HCT116 (cell line): ENCODE measurements at regions not wholly inside any gene's neighbourhood (a gene's known extent, or its start where the extent isn't known, plus 50 kb on each side); places are given as distances from the start of the nearest gene placed in this dataset.

Experiments
- ATAC-seq: fragments of 200-7000 bp; cut with Tn5 transposase; 2 replicates; pipeline ENCODE4 v1.9.1; 2020; ENCODE audit warnings: mild to moderate bottlenecking, moderate library complexity
- BruUV-seq: library from RNA; stranded (reverse); fragments of 400-500 nt; replicated peaks from 2 replicates; lab custom pipeline; 2021; lab: Mats Ljungman, UMichigan
- CTCF ChIA-PET: fragments of 300-600 bp; sonication (Branson Sonifier 250); formaldehyde crosslinking; loops from one replicate; lab custom pipeline; 2021; ENCODE audit warnings: antibody characterized with exemption; lab: Charles Lee
- POLR2A ChIA-PET: fragments of 300-600, 350-600 bp; sonication (Branson Sonifier 250); formaldehyde crosslinking; loops from one replicate; lab custom pipeline; 2021; ENCODE audit warnings: antibody characterized with exemption; lab: Charles Lee
- RAD21 ChIA-PET, 2 experiments: fragments of 300-600 bp; sonication (Branson Sonifier 250); formaldehyde crosslinking; loops; one replicate each; lab custom pipeline; 2023; ENCODE audit warnings: low total read pairs in 2 of 2; ENCODE audit not compliant: uncharacterized antibody in 2 of 2, unreplicated experiment in 2 of 2, low non-redundant PET in 1 of 2; lab: Charles Lee
- DNase-seq: peaks from one replicate; pipeline ENCODE4 v3.0.0-alpha.2; 2010; ENCODE audit warnings: low read depth, low spot score
- H2AFZ ChIP-seq: fragments of 200-600 bp; shearing (Covaris generic), sonication (generic); 2 replicates; pipeline ENCODE4 v1.6.1; 2017; ENCODE audit warnings: low read depth, mixed run types, mixed read lengths, antibody characterized with exemption, low read length; ENCODE audit not compliant: poor library complexity, severe bottlenecking
- H3K27ac ChIP-seq: 2 replicates; pipeline ENCODE4 v1.5.1; 2012; ENCODE audit warnings: low read depth, low read length
- H3K27me3 ChIP-seq: fragments of 200-600 bp; sonication (generic); 2 replicates; pipeline ENCODE4 v1.6.1; 2016; ENCODE audit warnings: mixed run types, low read length, mixed read lengths; ENCODE audit not compliant: insufficient read depth
- H3K36me3 ChIP-seq, 2 experiments: fragments of 200-500 bp in 1 of 2; fragments of 200-600 bp in 1 of 2; sonication (Bioruptor generic) in 1 of 2; sonication (generic) in 1 of 2; 2 replicates each; pipeline versions ENCODE4 v1.5.1 to v1.6.1; 2014 to 2016; ENCODE audit warnings: low read length in 2 of 2, inconsistent platforms in 1 of 2, mixed read lengths in 1 of 2, mixed run types in 1 of 2; ENCODE audit not compliant: insufficient read depth in 2 of 2, control insufficient read depth in 1 of 2
- H3K4me1 ChIP-seq, 2 experiments: fragments of 200-600 bp in 1 of 2; sonication (generic) in 1 of 2; 2 replicates each; pipeline versions ENCODE4 v1.5.1 to v1.6.1; 2012 to 2017; ENCODE audit warnings: low read length in 2 of 2, inconsistent platforms in 1 of 2, mild to moderate bottlenecking in 1 of 2, mixed read lengths in 1 of 2, mixed run types in 1 of 2, moderate library complexity in 1 of 2; ENCODE audit not compliant: insufficient read depth in 2 of 2, control insufficient read depth in 1 of 2
- H3K4me2 ChIP-seq: fragments of 200-600 bp; sonication (generic); 2 replicates; pipeline ENCODE4 v1.6.1; 2017; ENCODE audit warnings: mixed run types, low read length, mixed read lengths
- H3K4me3 ChIP-seq, 2 experiments: fragments of 200-600 bp in 1 of 2; sonication (generic) in 1 of 2; replicated peaks in 1 of 2; 2 replicates each; pipeline ENCODE4 v1.5.1; 2011 to 2016; ENCODE audit warnings: low read length in 2 of 2, control low read depth in 1 of 2, low read depth in 1 of 2, mild to moderate bottlenecking in 1 of 2, mixed read lengths in 1 of 2, mixed run types in 1 of 2
- H3K79me2 ChIP-seq: fragments of 200-600 bp; sonication (generic); 2 replicates; pipeline ENCODE4 v1.6.1; 2017; ENCODE audit warnings: mild to moderate bottlenecking, mixed run types, low read length, moderate library complexity, mixed read lengths; ENCODE audit not compliant: insufficient read depth
- H3K9ac ChIP-seq: fragments of 200-600 bp; sonication (generic); 2 replicates; pipeline ENCODE4 v1.6.1; 2016; ENCODE audit warnings: low read length, mixed read lengths
- H3K9me2 ChIP-seq: fragments of 200-600 bp; sonication (generic), shearing (Covaris generic); 2 replicates; pipeline ENCODE4 v1.6.1; 2017; ENCODE audit warnings: mixed run types, mild to moderate bottlenecking, moderate library complexity; ENCODE audit not compliant: insufficient read depth
- H3K9me3 ChIP-seq, 2 experiments: fragments of 200-500 bp in 1 of 2; fragments of 200-600 bp in 1 of 2; sonication (Bioruptor generic) in 1 of 2; sonication (generic) in 1 of 2; 2 replicates each; pipeline ENCODE4 v1.6.1; 2014 to 2017; ENCODE audit warnings: low read length in 2 of 2, mixed read lengths in 2 of 2, inconsistent platforms in 1 of 2, low read depth in 1 of 2, mild to moderate bottlenecking in 1 of 2, mixed run types in 1 of 2, moderate library complexity in 1 of 2; ENCODE audit not compliant: control insufficient read depth in 1 of 2, insufficient read depth in 1 of 2
- H4K20me1 ChIP-seq: fragments of 200-600 bp; sonication (generic), shearing (Covaris generic); 2 replicates; pipeline ENCODE4 v1.6.1; 2017; ENCODE audit warnings: mixed run types, mild to moderate bottlenecking, moderate library complexity; ENCODE audit not compliant: insufficient read depth
- CEBPB ChIP-seq: IDR thresholded peaks from 2 replicates; pipeline ENCODE4 v1.6.1; 2012; ENCODE audit warnings: low read depth
- EGR1 ChIP-seq: IDR thresholded peaks from 2 replicates; pipeline ENCODE4 v1.6.1; 2012; ENCODE audit warnings: low read depth
- ELF1 ChIP-seq: IDR thresholded peaks from 2 replicates; pipeline ENCODE4 v1.6.1; 2012; ENCODE audit warnings: low read depth, borderline replicate concordance
- EZH2phosphoT487 ChIP-seq: fragments of 200-600 bp; IDR thresholded peaks from 2 replicates; pipeline ENCODE4 v1.6.1; 2018; ENCODE audit warnings: antibody characterized with exemption, borderline replicate concordance
- FOSL1 ChIP-seq: IDR thresholded peaks from 2 replicates; pipeline ENCODE4 v1.6.1; 2012; ENCODE audit warnings: low read depth
- JUND ChIP-seq: IDR thresholded peaks from 2 replicates; pipeline ENCODE4 v1.6.1; 2012
- MAX ChIP-seq: IDR thresholded peaks from 2 replicates; pipeline ENCODE4 v1.6.1; 2012
- POLR2AphosphoS5 ChIP-seq: IDR thresholded peaks from 2 replicates; pipeline ENCODE4 v1.6.1; 2011; ENCODE audit warnings: mild to moderate bottlenecking, low read depth, low read length, moderate library complexity
- SRF ChIP-seq: IDR thresholded peaks from 2 replicates; pipeline ENCODE4 v1.6.1; 2012; ENCODE audit warnings: low read depth
- TCF7L2 ChIP-seq: IDR thresholded peaks from 2 replicates; pipeline ENCODE4 v1.7.0; 2011; ENCODE audit warnings: borderline replicate concordance, inconsistent platforms; ENCODE audit not compliant: insufficient read depth, insufficient read length; ENCODE audit errors: extremely low read depth
- YY1 ChIP-seq: IDR thresholded peaks from 2 replicates; pipeline ENCODE4 v1.6.1; 2011; ENCODE audit warnings: low read length, low read depth, moderate library complexity, mild to moderate bottlenecking; ENCODE audit not compliant: insufficient replicate concordance; ENCODE audit errors: extremely low read depth
- ZFX ChIP-seq: fragments of 450-650 bp; IDR thresholded peaks from 2 replicates; pipeline ENCODE4 v1.6.1; 2017
- ZNF274 ChIP-seq: fragments of 200-500 bp; sonication (Bioruptor generic); IDR thresholded peaks from 2 replicates; pipeline ENCODE4 v1.6.1; 2014; ENCODE audit warnings: mild to moderate bottlenecking, low read depth, low read length, inconsistent platforms
- intact Hi-C: fragments of 100-400 bp; cut with micrococcal nuclease; formaldehyde crosslinking; loops from 2 replicates; pipeline ENCODE4 v1.10.0; 2022

DNA sequence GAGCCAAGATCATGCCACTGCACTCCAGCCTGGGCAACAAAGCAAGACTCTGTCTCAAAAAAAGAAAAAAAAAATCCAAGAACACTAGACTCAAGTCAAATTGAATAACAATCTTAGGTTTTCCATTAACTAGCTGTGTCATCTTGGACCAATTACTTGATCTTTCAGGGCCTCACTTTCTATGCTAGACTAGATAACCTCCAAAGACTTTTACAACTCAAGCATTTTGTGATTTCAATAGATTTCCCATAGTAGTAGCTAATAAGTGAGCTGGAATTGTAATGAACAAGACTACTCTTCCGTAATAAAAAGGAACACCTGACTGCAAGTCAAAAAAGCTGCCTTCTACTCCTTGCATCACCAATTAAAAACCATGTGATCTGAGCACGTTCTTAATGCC is 127.0 kb upstream of the SSTR1 start:
- Histone ChIP-seq H3K9ac (no peak overlapping the region), H3K4me3 (no peak overlapping the region), H3K9me3 (no peaks in the 10 kb centered on the region; a peak in 1 of 4 replicates), H3K4me1 (no peaks in the 10 kb centered on the region), H3K79me2 (no peaks in the 10 kb centered on the region), H3K27me3 (no peaks in the 10 kb centered on the region), H2AFZ (no peak overlapping the region), H3K4me2 (no peak overlapping the region), H3K36me3 (no peaks in the 10 kb centered on the region), H3K9me2 (no peaks in the 10 kb centered on the region), H4K20me1 (no peaks in the 10 kb centered on the region), H3K27ac (no peak overlapping the region)
- CTCF ChIA-PET: no interaction called here
- ATAC-seq (no peak), DNase-seq (no peak)
- TF ChIP-seq ZNF274 (no peak), POLR2AphosphoS5 (no peak), CEBPB (no peak), FOSL1 (no peak), YY1 (no peak), TCF7L2 (no peak)
- POLR2A ChIA-PET: no interaction called here
- RAD21 ChIA-PET: no interaction called here
- intact Hi-C loops: no loop called here
- no TSS peak for BruUV-seq

DNA sequence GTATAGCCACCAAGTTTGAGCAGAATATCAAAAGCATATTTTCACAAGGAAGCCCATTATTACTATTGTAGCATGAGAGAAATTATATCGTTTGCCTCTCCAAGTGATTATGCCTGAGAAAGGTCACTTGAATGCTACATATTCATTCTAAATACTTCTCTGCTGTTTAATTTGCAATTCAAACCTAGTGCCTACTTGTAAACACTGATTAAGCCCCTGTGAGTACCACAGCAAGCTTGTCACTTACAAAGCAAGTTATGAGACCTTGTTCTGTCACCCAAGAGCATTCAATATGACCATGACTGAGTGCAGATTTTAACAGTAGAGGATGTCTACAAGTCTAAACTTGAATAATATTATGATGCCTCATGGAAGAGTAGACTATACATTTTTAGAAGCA is 124.7 kb upstream of the SSTR1 start:
- no peak overlapping the region for H3K4me3 ChIP-seq
- RAD21 ChIA-PET: no interaction called here
- H4K20me1 ChIP-seq: no peaks in the 10 kb centered on the region
- CTCF ChIA-PET: no interaction called here
- intact Hi-C loops: no loop called here
- H3K36me3 ChIP-seq: no peaks in the 10 kb centered on the region
- H3K27ac ChIP-seq: no peak overlapping the region
- no peak overlapping the region for H3K9ac ChIP-seq
- H3K9me3 ChIP-seq: no peaks in the 10 kb centered on the region; a peak in 1 of 4 replicates
- H3K4me2 ChIP-seq: no peak overlapping the region
- TF ChIP-seq CEBPB: no peak
- no peak for TF ChIP-seq EGR1
- TF ChIP-seq ELF1: no peak
- TF ChIP-seq YY1: no peak
- no peak for TF ChIP-seq SRF
- no peak for TF ChIP-seq ZNF274
- TF ChIP-seq ZFX: no peak
- no peak for TF ChIP-seq MAX
- TF ChIP-seq TCF7L2: no peak
- TF ChIP-seq JUND: no peak
- TF ChIP-seq EZH2phosphoT487: no peak
- no peaks in the 10 kb centered on the region for H3K79me2 ChIP-seq
- ATAC-seq: no peak
- H3K27me3 ChIP-seq: no peaks in the 10 kb centered on the region
- DNase-seq: no peak
- no peaks in the 10 kb centered on the region for H3K9me2 ChIP-seq
- no peak overlapping the region for H2AFZ ChIP-seq
- POLR2A ChIA-PET: no interaction called here
- no peaks in the 10 kb centered on the region for H3K4me1 ChIP-seq
- no TSS peak for BruUV-seq
